CD4-positive, alpha-beta T cell treated with Interleukin-2 at 100 ng/mL for 4 hours (primary cell): ENCODE measurements at regions not wholly inside any gene's neighbourhood (a gene's known extent, or its start where the extent isn't known, plus 50 kb on each side); places are given as distances from the start of the nearest gene placed in this dataset.

ENCODE experiments used
- DNase-seq: peaks from one replicate; pipeline ENCODE4 v3.0.0-alpha.2; 2020; ENCODE audit warnings: low spot score

- DNase-seq: no peak
These were observed 162.5 kb downstream of the TRMT11 start for GRCh38 chr6:126148853-126149252.

GRCh38 chr6:126152372-126152745, 166.0 kb downstream of the TRMT11 start:
- no peak for DNase-seq

- no peak for DNase-seq
These were observed 167.3 kb downstream of the TRMT11 start for GRCh38 chr6:126153661-126154060.

GRCh38 chr6:126156973-126157372, 170.6 kb downstream of the TRMT11 start:
- no peak for DNase-seq

- DNase-seq: no peak
These were observed 172.2 kb upstream of the CENPW start for GRCh38 chr6:126167726-126168125.

GRCh38 chr6:126170433-126170832, 169.5 kb upstream of the CENPW start:
- no peak for DNase-seq

- peak; percentile 28 for DNase-seq
These were observed 168.9 kb upstream of the CENPW start for GRCh38 chr6:126170978-126171382.

- DNase-seq: no peak
These were observed 167.8 kb upstream of the CENPW start for GRCh38 chr6:126172131-126172530.

- no peak for DNase-seq
These were observed 166.7 kb upstream of the CENPW start for GRCh38 chr6:126173265-126173664.

GRCh38 chr6:126174697-126175096, 165.2 kb upstream of the CENPW start:
- DNase-seq: no peak

- no peak for DNase-seq
These were observed 164.7 kb upstream of the CENPW start for GRCh38 chr6:126175251-126175650.

GRCh38 chr6:126176282-126176681, 163.6 kb upstream of the CENPW start:
- no peak for DNase-seq

GRCh38 chr6:126180585-126180984, 159.3 kb upstream of the CENPW start:
- DNase-seq: no peak

- DNase-seq: no peak
These were observed 158.7 kb upstream of the CENPW start for GRCh38 chr6:126181173-126181741.

- DNase-seq: no peak
These were observed 158.0 kb upstream of the CENPW start for GRCh38 chr6:126181890-126182289.

GRCh38 chr6:126182650-126183311, 157.1 kb upstream of the CENPW start:
- DNase-seq: no peak

GRCh38 chr6:126185774-126186173, 154.1 kb upstream of the CENPW start:
- DNase-seq: no peak

GRCh38 chr6:126188279-126188909, 151.5 kb upstream of the CENPW start:
- DNase-seq: no peak

- DNase-seq: no peak
These were observed 144.2 kb upstream of the CENPW start for GRCh38 chr6:126195625-126196236.

- no peak for DNase-seq
These were observed 141.3 kb upstream of the CENPW start for GRCh38 chr6:126198631-126199030.

- peak; percentile 5 for DNase-seq
These were observed 140.4 kb upstream of the CENPW start for GRCh38 chr6:126199466-126199865.

- DNase-seq: no peak
These were observed 137.2 kb upstream of the CENPW start for GRCh38 chr6:126202707-126203106.

- DNase-seq: no peak
These were observed 135.8 kb upstream of the CENPW start for GRCh38 chr6:126204126-126204525.
